Common myeloid progenitor, CD34-positive (primary cell): ENCODE measurements at regions not wholly inside any gene's neighbourhood (a gene's known extent, or its start where the extent isn't known, plus 50 kb on each side); places are given as distances from the start of the nearest gene placed in this dataset.

Source experiments
- CTCF ChIA-PET: fragments of 350-600 bp; sonication (Branson Sonifier 250); formaldehyde crosslinking; loops from one replicate; lab custom pipeline; 2021; ENCODE audit warnings: antibody characterized with exemption; lab: Charles Lee
- POLR2A ChIA-PET: fragments of 350-600 bp; sonication (Branson Sonifier 250); formaldehyde crosslinking; loops from one replicate; lab custom pipeline; 2021; ENCODE audit warnings: antibody characterized with exemption; lab: Charles Lee
- DNase-seq, 3 donors: peaks; one replicate each; pipeline versions ENCODE4 v3.0.0 to v3.0.0-alpha.2; 2013
- H3K27ac ChIP-seq, 2 experiments: 1 replicate in 1 of 2; 2 replicates in 1 of 2; pipeline ENCODE4 v1.7.0; 2013; ENCODE audit warnings: inconsistent platforms in 2 of 2, low read length in 2 of 2, mild to moderate bottlenecking in 2 of 2, low read depth in 1 of 2, moderate library complexity in 1 of 2; ENCODE audit not compliant: severe bottlenecking in 2 of 2, insufficient read depth in 1 of 2, poor library complexity in 1 of 2
- H3K27me3 ChIP-seq, 5 experiments: replicated peaks in 2 of 5; 1 replicate in 3 of 5; 2 replicates in 2 of 5; pipeline versions ENCODE4 v1.6.1 to v1.7.0; 2013; ENCODE audit warnings: low read length in 4 of 5, mild to moderate bottlenecking in 2 of 5, moderate library complexity in 2 of 5, inconsistent platforms in 1 of 5; ENCODE audit not compliant: insufficient read depth in 5 of 5, control insufficient read depth in 4 of 5
- H3K36me3 ChIP-seq, 4 experiments: 1 replicate in 2 of 4; 2 replicates in 2 of 4; pipeline versions ENCODE4 v1.6.1 to v1.7.0; 2013; ENCODE audit warnings: low read length in 3 of 4, control low read depth in 1 of 4, mild to moderate bottlenecking in 1 of 4; ENCODE audit not compliant: control insufficient read depth in 4 of 4, insufficient read depth in 4 of 4
- H3K4me1 ChIP-seq, 4 experiments: 1 replicate in 3 of 4; 2 replicates in 1 of 4; pipeline versions ENCODE4 v1.6.1 to v1.7.1; 2013; ENCODE audit warnings: low read length in 3 of 4, mild to moderate bottlenecking in 3 of 4, control low read depth in 1 of 4, inconsistent platforms in 1 of 4, moderate library complexity in 1 of 4; ENCODE audit not compliant: control insufficient read depth in 4 of 4, insufficient read depth in 4 of 4; ENCODE audit errors: control extremely low read depth in 1 of 4
- H3K4me3 ChIP-seq, 7 experiments: 1 replicate in 4 of 7; 2 replicates in 3 of 7; pipeline versions ENCODE4 v1.5.1 to v1.7.0; 2013; ENCODE audit warnings: mild to moderate bottlenecking in 7 of 7, low read length in 6 of 7, moderate library complexity in 6 of 7, inconsistent platforms in 2 of 7, low read depth in 2 of 7, control low read depth in 1 of 7; ENCODE audit not compliant: insufficient read depth in 4 of 7, control insufficient read depth in 1 of 7; ENCODE audit errors: extremely low read depth in 1 of 7
- H3K9me3 ChIP-seq, 5 experiments: 1 replicate in 4 of 5; 2 replicates in 1 of 5; pipeline versions ENCODE4 v1.6.1 to v1.7.1; 2013; ENCODE audit warnings: low read length in 4 of 5, mild to moderate bottlenecking in 2 of 5, inconsistent platforms in 1 of 5, low read depth in 1 of 5, moderate library complexity in 1 of 5; ENCODE audit not compliant: control insufficient read depth in 4 of 5, insufficient read depth in 2 of 5; ENCODE audit errors: control extremely low read depth in 1 of 5
- WGBS: methylation state at CpG from one replicate; pipeline ENCODE4 v1.1.5; 2013; ENCODE audit not compliant: insufficient coverage; 5-methylcytosine and 5-hydroxymethylcytosine counted together

GRCh38 chr12:111226680-111227079 lies 142.2 kb downstream of the PHETA1 start:
- DNase-seq = no peak
- Histone ChIP-seq H3K36me3 (no peaks in the 10 kb centered on the region), H3K27ac (no peak overlapping the region), H3K27me3 (no peaks in the 10 kb centered on the region), H3K4me1 (peaks cover 0 to 29% (median 16%) of the 10 kb centered on the region in 4 experiments), H3K9me3 (no peaks in the 10 kb centered on the region), H3K4me3 (no peak overlapping the region)
- ChIA-PET POLR2A (no interaction called here), CTCF (no interaction called here)
- WGBS = 94% methylated on average over 21 of the region's 21 CpGs

DNA sequence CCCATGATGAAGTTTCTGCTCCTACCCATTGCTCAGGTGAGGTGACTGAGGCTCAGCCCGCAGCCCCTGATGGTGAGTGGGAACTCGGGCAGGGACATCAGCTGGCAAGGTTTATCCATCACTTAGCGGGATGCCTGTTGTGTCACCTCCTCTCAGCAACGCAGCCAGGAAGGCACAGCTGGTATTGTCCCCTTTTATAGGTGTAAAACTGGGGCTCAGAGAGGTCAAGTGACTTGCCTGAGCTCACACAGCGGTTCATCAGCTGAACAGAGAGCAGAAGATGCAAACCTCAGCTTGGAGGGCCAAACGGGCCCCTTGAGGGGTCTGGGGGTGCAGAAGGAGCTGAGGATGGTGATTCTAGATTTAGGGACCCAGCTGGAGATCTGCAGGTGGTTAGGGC lies 143.6 kb downstream of the PHETA1 start:
- ChIA-PET CTCF (no interaction called here), POLR2A (no interaction called here)
- Histone ChIP-seq H3K27me3 (no peaks in the 10 kb centered on the region), H3K4me1 (peaks cover 0 to 27% (median 16%) of the 10 kb centered on the region in 4 experiments), H3K27ac (no peak overlapping the region), H3K9me3 (no peaks in the 10 kb centered on the region), H3K36me3 (no peaks in the 10 kb centered on the region), H3K4me3 (peak overlapping the region in 1 of 7 experiments; percentile 6)
- WGBS = 89% methylated on average over 4 of the region's 6 CpGs
- no peak for DNase-seq

GRCh38 chr12:111224186-111225066 lies 144.5 kb downstream of the PHETA1 start:
- ChIA-PET CTCF (no interaction called here), POLR2A (no interaction called here)
- WGBS = 21% methylated on average over 7 of the region's 14 CpGs
- Histone ChIP-seq H3K4me1 (peaks cover 0 to 27% (median 16%) of the 10 kb centered on the region in 4 experiments), H3K36me3 (no peaks in the 10 kb centered on the region), H3K27ac (no peak overlapping the region), H3K27me3 (no peaks in the 10 kb centered on the region), H3K9me3 (no peaks in the 10 kb centered on the region), H3K4me3 (peak overlapping the region in 4 of 7 experiments; percentile 4 to 46 (median 25))
- peak; percentile 37 to 85 (median 81) for DNase-seq

DNA sequence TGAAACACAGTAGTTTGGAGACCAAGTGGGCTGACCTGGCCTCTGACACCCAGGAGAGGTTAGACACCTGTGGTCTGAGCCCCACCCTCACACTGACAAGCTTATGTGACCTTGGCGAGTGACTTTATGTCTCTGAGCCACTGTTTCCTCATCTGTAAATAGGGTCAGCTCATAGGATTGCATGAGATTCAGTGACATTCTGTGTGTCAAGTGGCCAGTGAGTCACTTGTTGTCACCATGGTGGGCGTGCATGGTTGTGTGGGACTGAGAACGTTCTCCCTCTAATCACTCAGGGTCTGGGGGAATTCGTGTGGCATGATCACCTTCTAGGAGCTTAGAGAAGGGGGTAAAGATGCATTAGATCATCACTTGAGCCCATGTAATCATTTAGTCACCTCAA lies 146.4 kb downstream of the PHETA1 start:
- ChIA-PET CTCF (interaction anchor here (1.6 kb wide), 1 partner anchor 79 kb away, joined by 4 read pairs; no protein-coding TSS in a partner anchor), POLR2A (no interaction called here)
- DNase-seq = peak in 2 of 3 donors; percentile 16 to 17
- Histone ChIP-seq H3K27ac (no peak overlapping the region), H3K27me3 (peaks cover 0 to under 1% (median 0%) of the 10 kb centered on the region in 5 experiments), H3K4me3 (no peak overlapping the region), H3K9me3 (no peaks in the 10 kb centered on the region), H3K4me1 (peaks cover 0 to 27% (median 16%) of the 10 kb centered on the region in 4 experiments), H3K36me3 (no peaks in the 10 kb centered on the region)
- 85% methylated on average over 3 of the region's 4 CpGs for WGBS

- POLR2A ChIA-PET = no interaction called here
- no CpG with 5 or more reads among the region's 6 CpGs for WGBS
Observed at GRCh38 chr12:111222027-111222414, 146.9 kb downstream of the PHETA1 start.

DNA sequence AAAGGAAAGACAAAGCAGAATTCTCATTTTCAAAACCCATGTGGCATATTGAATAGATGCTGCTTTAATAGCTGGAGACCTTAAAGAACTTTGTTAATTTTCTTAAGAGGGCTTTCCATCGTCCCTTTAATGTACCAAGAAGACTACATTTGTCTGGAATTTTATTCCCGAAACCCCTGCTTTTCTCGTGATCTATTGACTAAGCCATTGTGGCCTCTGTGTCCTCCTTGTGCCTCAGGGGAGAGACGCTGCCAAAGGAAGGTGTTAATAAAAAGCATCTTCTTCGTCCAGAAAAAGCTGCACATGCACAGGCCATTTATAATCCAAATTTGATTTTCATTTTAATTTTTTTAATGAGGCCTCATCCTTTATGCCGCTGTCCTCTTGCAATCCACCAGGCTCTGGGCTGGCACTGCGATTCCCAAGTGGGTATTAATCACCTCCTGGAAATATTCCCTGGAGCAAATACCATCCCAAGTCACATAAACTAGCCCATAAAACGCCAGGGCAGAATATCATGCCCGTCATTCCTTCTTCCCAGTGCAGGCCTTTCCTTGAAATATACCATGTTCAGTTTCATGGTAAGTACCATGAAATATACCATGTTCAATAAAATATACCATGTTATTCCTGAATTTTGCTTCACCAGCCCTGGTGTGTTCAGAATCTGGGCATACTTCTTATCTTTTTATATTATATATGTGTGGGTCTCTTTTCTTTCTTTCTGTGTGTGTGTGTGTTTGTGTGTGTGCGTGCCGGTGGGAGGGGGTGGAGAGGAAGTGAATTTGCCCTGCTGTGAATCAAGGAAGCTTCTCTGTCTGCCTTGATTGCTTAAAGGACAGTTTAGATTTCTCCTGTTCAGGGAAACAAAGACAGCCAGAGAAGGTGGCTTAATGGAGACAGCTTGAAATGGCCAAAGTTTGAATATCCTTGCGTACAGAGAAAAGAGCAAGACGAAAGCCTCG lies 147.6 kb downstream of the PHETA1 start:
- no peaks in the 10 kb centered on the region for H3K36me3 ChIP-seq
- ChIA-PET POLR2A (no interaction called here), CTCF (interaction anchor here (1.0 to 1.6 kb wide), 2 partner anchors 9 to 80 kb away, joined by 4 to 5 read pairs; no protein-coding TSS in a partner anchor)
- no peak overlapping the region for H3K27ac ChIP-seq
- no peaks in the 10 kb centered on the region for H3K9me3 ChIP-seq
- H3K27me3 ChIP-seq = peaks cover 0 to 5% (median 0%) of the 10 kb centered on the region in 5 experiments
- H3K4me1 ChIP-seq = peaks cover 0 to 27% (median 16%) of the 10 kb centered on the region in 4 experiments
- peak in 2 of 3 donors; percentile 26 to 49 for DNase-seq
- WGBS = 91% methylated on average over 6 of the region's 14 CpGs
- no peak overlapping the region for H3K4me3 ChIP-seq

More at GRCh38 chr12:111222027-111222414, 146.9 kb downstream of the PHETA1 start:
- no peak for DNase-seq
- Histone ChIP-seq H3K9me3 (no peaks in the 10 kb centered on the region), H3K27me3 (peaks cover 0 to 3% (median 0%) of the 10 kb centered on the region in 5 experiments), H3K4me3 (no peak overlapping the region), H3K4me1 (peaks cover 0 to 27% (median 16%) of the 10 kb centered on the region in 4 experiments), H3K36me3 (no peaks in the 10 kb centered on the region), H3K27ac (no peak overlapping the region)
- CTCF ChIA-PET = interaction anchor here (1.6 kb wide), 1 partner anchor 80 kb away, joined by 4 read pairs; no protein-coding TSS in a partner anchor
